Activated T-cell treated with anti-CD3 and anti-CD28 coated beads for 24 hours (primary cell): ENCODE measurements at regions not wholly inside any gene's neighbourhood (a gene's known extent, or its start where the extent isn't known, plus 50 kb on each side); places are given as distances from the start of the nearest gene placed in this dataset.

Source experiments
- DNase-seq: peaks from one replicate; pipeline ENCODE4 v3.0.0-alpha.2; 2020; ENCODE audit warnings: low read depth

- no peak for DNase-seq
Observed at GRCh38 chr6:21885532-21886114, 292.1 kb downstream of the SOX4 start.

- DNase-seq: no peak
Observed at GRCh38 chr6:21886542-21887151, 293.1 kb downstream of the SOX4 start.

GRCh38 chr6:21887231-21888185, 294.0 kb downstream of the SOX4 start:
- DNase-seq: no peak

GRCh38 chr6:21891080-21891479, 297.5 kb downstream of the SOX4 start:
- DNase-seq: no peak

- DNase-seq: no peak
Observed at GRCh38 chr6:21893793-21894192, 300.2 kb downstream of the SOX4 start.

- DNase-seq: no peak
Observed at GRCh38 chr6:21895555-21895954, 302.0 kb downstream of the SOX4 start.

GRCh38 chr6:21898107-21898796, 304.7 kb downstream of the SOX4 start:
- no peak for DNase-seq

- no peak for DNase-seq
Observed at GRCh38 chr6:21899708-21900107, 306.2 kb downstream of the SOX4 start.

- DNase-seq: no peak
Observed at GRCh38 chr6:21900730-21901129, 307.2 kb downstream of the SOX4 start.

GRCh38 chr6:21902628-21903169, 309.1 kb downstream of the SOX4 start:
- DNase-seq: no peak

- no peak for DNase-seq
Observed at GRCh38 chr6:21905531-21905930, 312.0 kb downstream of the SOX4 start.

- no peak for DNase-seq
Observed at GRCh38 chr6:21906826-21907225, 313.3 kb downstream of the SOX4 start.

- no peak for DNase-seq
Observed at GRCh38 chr6:21907291-21907690, 313.7 kb downstream of the SOX4 start.

- DNase-seq: no peak
Observed at GRCh38 chr6:21908161-21908848, 314.8 kb downstream of the SOX4 start.

- DNase-seq: no peak
Observed at GRCh38 chr6:21909321-21909720, 315.8 kb downstream of the SOX4 start.

- no peak for DNase-seq
Observed at GRCh38 chr6:21911208-21911607, 317.7 kb downstream of the SOX4 start.

- DNase-seq: no peak
Observed at GRCh38 chr6:21912151-21912832, 318.7 kb downstream of the SOX4 start.

- peak; percentile 28 for DNase-seq
Observed at GRCh38 chr6:21914121-21914973, 320.8 kb downstream of the SOX4 start.

- DNase-seq: no peak
Observed at GRCh38 chr6:21915707-21916260, 322.2 kb downstream of the SOX4 start.

- DNase-seq: no peak
Observed at GRCh38 chr6:21918041-21918440, 324.5 kb downstream of the SOX4 start.
